GM21825 (cell line): ENCODE measurements at regions not wholly inside any gene's neighbourhood (a gene's known extent, or its start where the extent isn't known, plus 50 kb on each side); places are given as distances from the start of the nearest gene placed in this dataset.
"Not testable (repeated sequence)": the region's sequence is repeated elsewhere in the genome, so short reads cannot be mapped to it uniquely, and the experiment has no call there.

Experiments used
- ATAC-seq: cut with Tn5 transposase; IDR thresholded peaks from one replicate; pipeline ENCODE4 v1.9.1; 2021; ENCODE audit warnings: mild to moderate bottlenecking, moderate library complexity; ENCODE audit not compliant: unreplicated experiment

DNA sequence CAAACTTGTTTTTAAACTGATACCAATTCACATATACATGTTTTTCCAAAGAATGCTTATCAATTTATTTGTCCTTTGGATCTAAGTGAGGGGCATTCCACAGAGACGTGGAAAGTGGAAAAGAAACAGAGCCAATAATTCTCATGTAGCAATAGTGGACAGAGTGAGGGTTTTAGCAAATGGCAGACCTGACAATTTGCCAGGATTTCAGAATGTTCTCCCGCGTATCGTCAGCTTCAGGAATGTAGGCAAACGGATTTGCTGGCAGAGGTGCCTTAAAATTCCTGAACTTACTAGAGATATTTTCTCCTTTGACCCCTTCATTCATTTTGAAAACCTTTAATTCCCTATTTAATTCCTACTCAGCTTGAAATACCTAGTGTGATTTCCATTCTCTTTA lies 193.4 kb upstream of the CPHXL start:
- no peak for ATAC-seq

- no peak for ATAC-seq
Measured at GRCh38 chr16:75921281-75921680, 195.0 kb upstream of the CPHXL start.

GRCh38 chr16:75922250-75922649 lies 196.0 kb upstream of the CPHXL start:
- no peak for ATAC-seq

DNA sequence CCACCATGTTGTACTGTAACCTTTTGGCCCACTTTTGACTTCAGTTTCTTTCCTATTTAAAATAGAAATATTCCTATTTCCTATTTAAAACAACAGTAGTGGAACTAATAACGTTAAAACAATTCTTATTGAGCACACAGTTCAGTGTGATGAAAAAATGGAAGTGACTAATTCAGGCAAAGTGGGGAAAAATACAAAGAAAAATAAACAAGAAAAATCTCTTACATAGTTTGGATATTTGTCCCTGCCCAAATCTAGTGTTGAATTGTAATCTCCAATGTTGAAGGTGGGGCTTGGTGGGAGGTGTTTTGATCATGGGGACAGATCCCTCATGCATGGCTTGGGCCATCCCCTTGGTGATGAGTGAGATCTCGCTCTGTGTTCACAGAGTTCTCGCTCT lies 198.1 kb upstream of the CPHXL start:
- ATAC-seq, result no peak

GRCh38 chr16:75927810-75928209 lies 201.5 kb upstream of the CPHXL start:
- ATAC-seq, result no peak

GRCh38 chr16:75928295-75928694 lies 202.0 kb upstream of the CPHXL start:
- no peak for ATAC-seq

DNA sequence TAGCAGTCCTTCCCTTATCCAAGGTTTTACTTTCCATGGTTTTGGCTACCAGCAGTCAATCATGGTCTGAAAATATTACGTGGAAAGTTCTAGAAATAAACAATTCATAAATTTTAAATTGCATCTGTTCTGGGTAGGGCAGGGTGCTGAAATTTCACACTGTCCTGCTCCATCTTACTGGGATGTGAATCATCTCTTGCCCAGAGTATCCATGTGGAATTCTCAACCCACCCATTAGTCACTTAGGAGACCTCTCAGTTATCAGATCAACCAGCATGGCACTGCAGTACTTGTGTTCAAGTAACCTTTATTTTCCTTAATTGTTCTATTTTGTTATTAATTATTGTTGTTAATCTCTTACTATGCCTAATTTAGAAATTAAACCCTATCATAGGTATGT lies 202.8 kb upstream of the CPHXL start:
- no peak for ATAC-seq

- ATAC-seq, result no peak
Measured at GRCh38 chr16:75931043-75931442, 204.8 kb upstream of the CPHXL start.

DNA sequence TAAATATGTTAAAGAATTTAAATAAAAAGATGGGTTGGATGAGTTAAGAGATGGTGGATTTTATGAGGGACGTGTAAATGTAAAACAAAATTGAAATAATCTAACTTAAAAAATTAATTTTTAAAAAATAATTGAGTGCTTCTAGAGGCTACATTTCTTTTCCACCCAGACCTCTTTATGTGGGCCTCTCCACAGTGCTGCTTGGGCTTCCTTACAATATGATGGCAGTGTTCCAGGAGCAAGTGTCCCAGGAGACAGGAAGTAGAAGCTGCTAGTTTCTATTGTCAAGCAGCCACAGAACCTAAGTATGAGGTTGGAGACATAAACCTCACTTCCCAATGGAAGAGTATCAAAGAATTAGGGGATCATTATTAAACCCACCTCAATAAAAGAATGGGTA lies 205.7 kb upstream of the CPHXL start:
- ATAC-seq, result no peak

- ATAC-seq, result no peak
Measured at GRCh38 chr16:75938818-75939217, 212.5 kb upstream of the CPHXL start.

GRCh38 chr16:75942351-75942750 lies 216.1 kb upstream of the CPHXL start:
- no peak for ATAC-seq

DNA sequence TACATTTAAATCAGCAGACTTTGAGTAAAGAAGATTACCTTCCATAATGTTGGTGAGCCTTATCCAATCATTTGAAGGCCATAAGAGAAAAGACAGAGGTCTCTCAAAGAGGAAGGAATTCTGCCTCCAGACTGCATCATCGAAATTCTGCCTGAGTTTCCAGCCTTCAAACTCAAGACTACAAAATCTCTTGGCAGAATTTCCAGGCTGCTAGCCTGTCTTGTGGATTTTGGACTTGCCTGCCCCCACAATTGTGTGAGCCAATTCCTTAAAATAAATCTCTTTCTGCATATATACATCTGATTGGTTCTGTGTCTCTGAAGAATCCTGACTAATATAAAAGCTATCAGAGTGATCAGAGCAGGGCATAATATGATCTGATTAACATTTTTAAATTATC lies 216.6 kb upstream of the CPHXL start:
- no peak for ATAC-seq

DNA sequence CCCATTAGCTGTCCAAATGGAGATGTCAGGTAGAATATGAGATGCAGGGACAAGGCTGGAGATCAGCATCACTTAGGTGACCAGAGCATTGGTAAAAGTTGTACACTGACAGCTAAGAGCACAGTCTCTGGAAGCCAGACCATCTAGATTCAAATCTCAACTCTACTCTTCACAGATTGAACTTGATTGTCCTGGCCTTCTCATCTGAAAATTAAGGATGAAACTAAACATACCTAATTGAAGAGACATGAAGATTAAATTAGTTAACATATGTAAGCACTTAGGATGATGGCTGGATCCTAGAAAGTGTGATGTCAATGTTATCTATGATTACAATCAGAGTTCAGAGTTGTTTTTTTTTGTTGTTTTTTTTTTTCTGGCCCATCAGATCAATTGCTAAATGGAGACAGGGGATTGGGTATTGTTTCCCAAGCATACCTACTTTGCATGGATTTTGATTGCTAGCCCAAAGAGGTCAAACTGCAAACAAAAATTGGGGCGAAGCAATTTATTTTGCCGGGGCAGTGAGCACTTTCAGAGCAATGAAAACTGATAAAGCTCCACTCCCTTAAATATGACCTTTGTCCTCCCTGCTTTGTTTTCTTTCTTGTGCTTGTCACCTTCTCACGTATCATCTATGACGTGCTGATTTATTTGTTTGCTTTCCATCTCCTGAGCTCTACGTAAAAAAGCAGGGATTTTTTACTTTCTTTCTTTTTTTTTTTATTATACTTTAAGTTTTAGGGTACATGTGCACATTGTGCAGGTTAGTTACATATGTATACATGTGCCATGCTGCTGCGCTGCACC lies 217.6 kb upstream of the CPHXL start:
- ATAC-seq, result no peak

- ATAC-seq, result no peak
Measured at GRCh38 chr16:75945916-75946457, 219.7 kb upstream of the CPHXL start.

DNA sequence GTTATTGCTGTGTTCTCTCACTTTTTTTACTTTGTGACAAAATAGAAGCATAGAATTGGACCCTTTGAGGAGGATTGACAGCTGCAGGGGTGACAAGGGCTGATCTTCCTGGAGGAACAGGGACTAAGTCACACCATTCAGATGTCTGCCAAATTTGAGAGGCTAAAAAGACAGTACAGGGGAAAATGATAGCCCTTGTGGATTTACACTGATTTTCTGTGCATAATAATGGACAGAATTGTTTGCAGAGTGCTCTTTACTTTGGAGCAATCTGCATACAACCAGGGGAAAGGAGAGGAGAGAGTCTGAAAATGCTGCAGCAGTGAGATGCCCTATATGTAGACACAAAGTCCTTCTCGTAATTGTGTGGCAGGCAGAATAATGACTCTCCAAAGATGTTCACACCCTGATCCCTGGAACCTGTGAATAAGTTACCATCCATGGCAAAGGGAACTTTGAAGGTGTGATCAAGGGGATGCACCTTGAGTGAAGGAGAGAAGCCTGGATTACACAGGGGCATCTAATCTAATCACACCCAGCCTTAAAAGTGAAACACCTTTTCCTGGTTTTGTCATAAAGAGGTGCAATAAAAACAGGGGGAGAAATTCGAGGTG lies 221.4 kb upstream of the CPHXL start:
- no peak for ATAC-seq

- ATAC-seq, result no peak
Measured at GRCh38 chr16:75948441-75948840, 222.2 kb upstream of the CPHXL start.

DNA sequence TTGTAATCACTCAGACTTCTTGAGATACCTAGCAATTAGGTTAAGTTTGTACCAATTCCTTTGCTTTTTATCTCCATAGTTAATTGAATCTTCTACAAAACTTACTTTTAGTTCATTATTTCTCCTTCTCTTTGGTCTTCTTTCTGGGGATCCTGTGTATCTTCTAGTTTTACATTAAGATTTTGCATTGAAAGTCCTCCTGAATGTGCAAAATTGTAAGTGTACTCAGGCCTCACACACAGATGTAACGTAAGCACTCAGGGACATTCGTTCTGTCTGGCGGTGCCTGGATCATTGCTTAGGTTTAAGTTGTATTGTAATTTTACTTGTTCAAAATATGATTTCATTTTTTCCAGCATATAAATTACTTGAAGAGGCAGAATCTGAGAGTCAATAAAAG lies 222.6 kb upstream of the CPHXL start:
- no peak for ATAC-seq

GRCh38 chr16:75952124-75952523 lies 225.8 kb upstream of the CPHXL start:
- ATAC-seq, result no peak

DNA sequence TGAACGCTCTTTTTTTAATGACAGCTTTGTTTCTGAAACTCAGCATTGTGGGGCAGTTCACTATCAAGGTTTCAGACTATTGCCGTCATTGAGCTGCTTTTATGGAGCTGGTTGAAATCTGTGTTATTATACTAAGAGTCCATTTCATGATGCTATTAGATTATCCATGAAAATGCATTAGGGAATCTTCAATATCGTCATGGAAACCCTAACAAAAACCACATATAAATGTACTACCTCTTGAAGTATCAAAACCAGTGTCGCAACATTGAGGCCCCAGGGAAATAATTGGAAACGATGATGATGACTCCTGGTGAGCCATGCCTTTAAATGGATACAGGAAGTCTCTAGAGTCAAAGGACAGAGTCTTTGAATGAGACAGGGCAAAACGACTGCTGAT lies 231.6 kb upstream of the CPHXL start:
- no peak for ATAC-seq

DNA sequence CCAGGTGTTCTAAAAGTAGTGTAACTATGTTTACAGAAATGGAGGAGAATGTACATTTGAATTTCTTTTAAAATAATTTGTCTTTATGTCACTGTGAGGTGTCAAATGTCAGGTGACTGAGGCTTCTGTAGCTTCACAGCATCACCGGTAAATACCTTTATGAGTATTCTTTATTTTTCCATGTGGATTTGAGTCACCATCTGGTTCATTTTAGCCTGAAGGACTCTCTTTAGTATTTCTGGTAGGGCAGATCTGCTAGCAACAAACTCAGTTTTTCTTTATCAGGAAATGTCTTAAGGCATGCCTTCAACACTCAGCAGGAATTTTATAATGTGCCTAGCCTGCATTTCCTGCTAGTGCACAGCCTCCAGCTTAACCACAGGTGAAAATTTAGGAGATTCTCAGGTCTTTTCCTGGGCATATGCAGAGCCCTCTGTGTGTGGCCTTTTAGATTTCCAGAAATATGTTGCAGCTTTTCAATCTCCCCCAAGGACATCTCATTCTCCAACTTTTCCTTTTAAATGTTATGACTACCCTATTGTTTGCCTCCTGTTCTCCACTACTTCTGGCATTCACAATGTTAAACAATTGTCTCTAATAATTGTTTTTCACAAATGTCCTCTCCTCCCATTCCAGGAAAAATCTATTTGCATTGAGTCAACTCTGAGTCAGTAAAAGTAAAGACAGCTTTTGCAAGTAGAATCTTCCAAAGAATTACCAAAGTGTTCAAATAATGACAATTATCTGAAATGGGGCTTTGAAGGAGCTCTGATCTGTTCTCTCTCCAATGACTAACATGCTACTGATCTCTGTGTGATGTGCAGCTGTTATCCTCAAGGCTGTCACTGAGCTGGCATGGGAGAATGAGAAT lies 239.4 kb upstream of the CPHXL start:
- ATAC-seq, result no peak

DNA sequence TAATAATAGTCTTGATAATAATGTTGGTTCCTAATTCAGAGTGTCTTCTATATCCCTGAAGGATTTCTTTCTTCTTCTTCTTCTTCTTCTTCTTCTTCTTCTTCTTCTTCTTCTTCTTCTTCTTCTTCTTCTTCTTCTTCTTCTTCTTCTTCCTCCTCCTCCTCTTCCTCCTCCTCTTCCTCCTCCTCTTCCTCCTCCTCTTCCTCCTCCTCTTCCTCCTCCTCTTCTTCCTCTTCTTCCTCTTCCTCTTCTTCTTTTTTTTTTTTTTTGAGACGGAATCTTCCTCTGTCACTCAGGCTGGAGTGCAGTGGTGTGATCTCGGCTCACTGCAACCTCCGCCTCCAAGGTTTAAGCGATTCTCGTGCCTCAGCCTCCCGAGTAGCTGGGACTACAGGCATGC lies 242.8 kb upstream of the CPHXL start:
- not testable (repeated sequence) for ATAC-seq
